ENCODE measurements at regions not wholly inside any gene's neighbourhood (a gene's known extent, or its start where the extent isn't known, plus 50 kb on each side); places are given as distances from the start of the nearest gene placed in this dataset.

DNA sequence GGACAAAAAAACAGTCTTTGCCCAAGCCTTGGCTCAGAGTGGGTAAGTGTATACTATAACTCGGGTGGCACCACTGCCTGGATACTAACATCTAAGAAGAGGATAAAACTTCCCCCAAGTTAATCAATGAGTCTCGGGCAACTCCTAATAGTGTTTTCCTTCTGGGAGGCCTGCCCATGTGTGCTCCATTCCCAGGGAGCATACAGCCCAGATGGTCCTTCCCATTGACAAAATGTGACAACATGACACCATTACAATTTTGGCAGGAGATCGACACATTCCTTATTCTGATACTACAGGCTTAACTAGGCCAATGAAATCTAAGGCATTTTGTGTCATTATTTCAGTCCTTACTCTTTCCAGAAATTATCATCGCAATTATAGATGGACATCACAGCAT lies 52.7 kb upstream of the CRIM1 start:
- H3K36me3 ChIP-seq (ENCODE audit: insufficient read depth, low read length): no peaks in the 10 kb centered on the region
- Mint-ChIP-seq H3K9me3 (no peaks in the 10 kb centered on the region), H3K4me3 (no peak overlapping the region), H3K4me1 (ENCODE audit: low read depth) (no peaks in the 10 kb centered on the region), H3K27me3 (no peaks in the 10 kb centered on the region), H3K27ac (no peak overlapping the region), H3K36me3 (ENCODE audit: low read depth) (no peaks in the 10 kb centered on the region)
- no peak overlapping the region for H3K27ac ChIP-seq (ENCODE audit: low read depth in 1 of 2, low read length in 2 of 2)
- TF ChIP-seq, protein P1, sequence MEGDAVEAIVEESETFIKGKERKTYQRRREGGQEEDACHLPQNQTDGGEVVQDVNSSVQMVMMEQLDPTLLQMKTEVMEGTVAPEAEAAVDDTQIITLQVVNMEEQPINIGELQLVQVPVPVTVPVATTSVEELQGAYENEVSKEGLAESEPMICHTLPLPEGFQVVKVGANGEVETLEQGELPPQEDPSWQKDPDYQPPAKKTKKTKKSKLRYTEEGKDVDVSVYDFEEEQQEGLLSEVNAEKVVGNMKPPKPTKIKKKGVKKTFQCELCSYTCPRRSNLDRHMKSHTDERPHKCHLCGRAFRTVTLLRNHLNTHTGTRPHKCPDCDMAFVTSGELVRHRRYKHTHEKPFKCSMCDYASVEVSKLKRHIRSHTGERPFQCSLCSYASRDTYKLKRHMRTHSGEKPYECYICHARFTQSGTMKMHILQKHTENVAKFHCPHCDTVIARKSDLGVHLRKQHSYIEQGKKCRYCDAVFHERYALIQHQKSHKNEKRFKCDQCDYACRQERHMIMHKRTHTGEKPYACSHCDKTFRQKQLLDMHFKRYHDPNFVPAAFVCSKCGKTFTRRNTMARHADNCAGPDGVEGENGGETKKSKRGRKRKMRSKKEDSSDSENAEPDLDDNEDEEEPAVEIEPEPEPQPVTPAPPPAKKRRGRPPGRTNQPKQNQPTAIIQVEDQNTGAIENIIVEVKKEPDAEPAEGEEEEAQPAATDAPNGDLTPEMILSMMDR (IDR thresholded peaks at IDR 0.05): no peak
- intact Hi-C loops (cut with DNase I, micrococcal nuclease): no loop called here
- no peaks in the 10 kb centered on the region for H3K9me3 ChIP-seq (ENCODE audit: control insufficient read depth in 1 of 2, insufficient read depth in 1 of 2, low read length in 2 of 2)
- ChIA-PET POLR2A (no interaction called here), CTCF (no interaction called here)
- H3K27me3 ChIP-seq (ENCODE audit: control insufficient read depth in 1 of 2, insufficient read depth in 2 of 2, low read length in 2 of 2): no peaks in the 10 kb centered on the region
- H3K4me1 ChIP-seq (ENCODE audit: insufficient read depth, low read length): no peaks in the 10 kb centered on the region
- DNase-seq (no peak), ATAC-seq (ENCODE audit: poor library complexity) (no peak)
- H3K4me3 ChIP-seq (ENCODE audit: low read length): no peak overlapping the region

DNA sequence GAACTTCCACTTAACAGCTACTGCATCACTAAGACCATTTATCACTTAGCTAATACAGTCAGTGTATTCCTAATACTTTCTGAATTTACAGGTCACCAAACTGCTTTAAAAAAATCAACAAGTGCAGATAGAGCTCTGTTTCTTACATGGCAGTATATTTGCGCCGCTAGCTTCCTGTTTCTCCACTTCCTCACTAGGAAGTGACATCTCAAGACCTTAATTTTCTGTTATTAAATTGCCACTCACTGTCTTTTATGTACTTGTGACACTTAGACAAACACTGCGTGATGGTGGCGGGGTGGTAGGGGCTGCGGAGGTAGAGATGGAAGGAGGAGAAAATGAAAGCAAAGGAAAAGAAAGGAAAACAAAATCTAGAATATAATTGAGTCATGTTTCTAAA lies 53.7 kb upstream of the CRIM1 start:
- Histone ChIP-seq H3K4me3 (ENCODE audit: low read length) (no peak overlapping the region), H3K4me1 (ENCODE audit: insufficient read depth, low read length) (no peaks in the 10 kb centered on the region), H3K36me3 (ENCODE audit: insufficient read depth, low read length) (no peaks in the 10 kb centered on the region), H3K27ac (ENCODE audit: low read depth in 1 of 2, low read length in 2 of 2) (no peak overlapping the region), H3K27me3 (ENCODE audit: control insufficient read depth in 1 of 2, insufficient read depth in 2 of 2, low read length in 2 of 2) (no peaks in the 10 kb centered on the region), H3K9me3 (ENCODE audit: control insufficient read depth in 1 of 2, insufficient read depth in 1 of 2, low read length in 2 of 2) (no peaks in the 10 kb centered on the region)
- no peaks in the 10 kb centered on the region for H3K27me3 Mint-ChIP-seq
- H3K27ac Mint-ChIP-seq: no peak overlapping the region
- no peaks in the 10 kb centered on the region for H3K9me3 Mint-ChIP-seq
- ATAC-seq (ENCODE audit: poor library complexity) (no peak), DNase-seq (no peak)
- intact Hi-C loops (cut with DNase I, micrococcal nuclease): no loop called here
- no peak overlapping the region for H3K4me3 Mint-ChIP-seq
- CTCF ChIA-PET: no interaction called here
- TF ChIP-seq, protein P1 (IDR thresholded peaks at IDR 0.05): no peak
- POLR2A ChIA-PET: no interaction called here
- H3K4me1 Mint-ChIP-seq (ENCODE audit: low read depth): no peaks in the 10 kb centered on the region
- H3K36me3 Mint-ChIP-seq (ENCODE audit: low read depth): no peaks in the 10 kb centered on the region

DNA sequence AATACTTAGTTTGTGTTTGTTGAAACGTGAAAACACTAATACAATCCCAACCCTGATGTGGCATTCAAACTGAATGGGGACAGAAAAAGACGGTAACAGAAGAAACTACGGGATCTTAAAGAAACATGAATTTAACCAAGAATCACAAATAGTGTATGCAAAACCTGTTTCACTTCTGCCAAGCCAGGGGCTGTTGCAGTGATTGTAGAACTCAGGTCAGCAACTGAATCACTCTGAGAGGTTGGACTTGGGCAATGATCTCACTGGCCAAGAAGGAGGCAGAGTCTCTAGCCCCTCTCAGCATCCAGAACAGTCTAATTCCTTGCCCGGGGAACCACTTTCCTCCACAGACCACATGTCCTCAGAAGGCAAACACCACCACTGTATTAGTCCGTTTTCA lies 54.9 kb upstream of the CRIM1 start:
- H3K9me3 ChIP-seq (ENCODE audit: control insufficient read depth in 1 of 2, insufficient read depth in 1 of 2, low read length in 2 of 2): no peaks in the 10 kb centered on the region
- H3K36me3 Mint-ChIP-seq (ENCODE audit: low read depth): no peaks in the 10 kb centered on the region
- H3K4me3 ChIP-seq (ENCODE audit: low read length): no peak overlapping the region
- no peak overlapping the region for H3K4me3 Mint-ChIP-seq
- no peaks in the 10 kb centered on the region for H3K27me3 Mint-ChIP-seq
- H3K27ac Mint-ChIP-seq: no peak overlapping the region
- H3K27me3 ChIP-seq (ENCODE audit: control insufficient read depth in 1 of 2, insufficient read depth in 2 of 2, low read length in 2 of 2): no peaks in the 10 kb centered on the region
- H3K4me1 ChIP-seq (ENCODE audit: insufficient read depth, low read length): no peaks in the 10 kb centered on the region
- CTCF ChIA-PET: no interaction called here
- DNase-seq (no peak), ATAC-seq (ENCODE audit: poor library complexity) (no peak)
- intact Hi-C loops (cut with DNase I, micrococcal nuclease): no loop called here
- TF ChIP-seq, protein P1 (IDR thresholded peaks at IDR 0.05): no peak
- H3K9me3 Mint-ChIP-seq: no peaks in the 10 kb centered on the region
- H3K27ac ChIP-seq (ENCODE audit: low read depth in 1 of 2, low read length in 2 of 2): no peak overlapping the region
- no peaks in the 10 kb centered on the region for H3K4me1 Mint-ChIP-seq (ENCODE audit: low read depth)
- POLR2A ChIA-PET: no interaction called here
- no peaks in the 10 kb centered on the region for H3K36me3 ChIP-seq (ENCODE audit: insufficient read depth, low read length)

Data from CD4-positive, alpha-beta T cell (primary cell).